Activated CD4-positive, alpha-beta T cell treated with anti-CD3 and anti-CD28 coated beads, Interleukin-10, Interleukin-2, amounts not matched to agents 100 ng/mL and 50 ng/mL, durations not matched to agents 16 hours and 8 hours (primary cell): ENCODE measurements at regions not wholly inside any gene's neighbourhood (a gene's known extent, or its start where the extent isn't known, plus 50 kb on each side); places are given as distances from the start of the nearest gene placed in this dataset.
A peak's percentile ranks its signal among the peaks of the same experiment; 100 is the strongest.

Experiments
- DNase-seq: peaks from one replicate; pipeline ENCODE4 v3.0.0-alpha.2; 2020

DNA sequence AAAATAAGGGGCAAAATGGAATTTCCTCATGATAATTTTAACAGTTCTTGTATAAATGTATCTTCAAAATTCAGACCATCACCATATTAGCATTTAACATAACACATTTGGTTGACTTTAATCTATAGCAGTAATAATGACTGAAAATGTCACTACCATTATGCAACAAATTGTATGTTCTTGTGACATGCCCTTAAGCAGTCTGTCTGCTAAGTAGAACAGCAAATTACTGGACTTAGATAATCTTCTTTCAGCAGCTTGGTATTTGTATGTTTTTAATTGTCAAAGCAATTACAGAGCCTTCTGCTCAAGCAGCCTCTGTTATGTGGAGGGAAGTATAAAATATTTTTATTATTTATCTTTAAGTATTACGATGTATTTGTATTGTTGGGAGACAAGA lies 214.3 kb upstream of the NXPH2 start:
- DNase-seq, result no peak

DNA sequence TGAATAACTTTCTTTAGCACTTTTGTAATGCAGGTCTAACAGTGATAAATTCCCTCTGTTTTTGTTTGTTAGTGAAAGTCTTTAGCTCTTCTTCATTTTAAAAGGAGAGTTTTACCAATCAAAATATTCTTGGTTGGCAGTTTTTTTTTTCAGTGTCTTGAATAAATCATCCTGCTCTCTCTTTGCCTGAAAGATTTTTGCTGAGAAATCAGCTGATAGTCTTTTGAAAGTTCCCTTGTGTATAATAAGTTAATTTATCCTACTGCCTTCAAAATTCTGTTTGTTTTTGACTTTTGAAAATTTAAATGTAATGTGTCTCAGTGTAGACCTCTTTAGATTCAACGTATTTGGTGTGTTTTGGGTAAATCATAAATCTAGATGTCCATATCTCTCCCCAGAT lies 205.7 kb upstream of the NXPH2 start:
- DNase-seq, result no peak

DNA sequence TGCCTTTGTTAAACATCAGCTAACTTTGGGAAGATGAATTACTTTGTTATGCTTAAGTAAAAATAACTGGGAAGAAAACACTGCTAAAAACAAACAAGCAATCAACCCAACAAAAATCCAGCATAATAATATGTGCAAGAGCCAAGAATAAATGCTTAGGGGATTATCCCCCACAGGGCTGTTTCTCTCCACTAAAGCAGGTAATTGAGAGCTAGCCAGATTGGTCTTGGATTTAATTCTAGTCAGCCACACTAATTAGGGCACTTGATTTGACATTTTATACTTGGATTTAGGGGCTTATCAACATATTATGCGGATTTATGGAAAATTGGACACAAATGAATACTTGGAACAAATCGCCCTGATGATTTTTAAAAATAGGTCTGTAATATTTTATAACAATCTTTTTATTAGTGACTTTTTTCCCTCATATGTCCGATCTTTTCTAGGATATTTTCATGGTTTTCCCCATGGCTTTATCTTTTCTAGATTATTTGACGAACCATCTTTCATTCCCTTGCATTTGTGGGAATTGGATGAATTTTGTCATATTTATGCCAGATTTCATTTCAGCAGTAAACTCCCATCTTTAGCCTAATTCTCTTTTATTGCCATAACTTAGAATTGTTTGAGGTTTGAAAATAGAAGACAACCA lies 199.1 kb upstream of the NXPH2 start:
- DNase-seq, result no peak

DNA sequence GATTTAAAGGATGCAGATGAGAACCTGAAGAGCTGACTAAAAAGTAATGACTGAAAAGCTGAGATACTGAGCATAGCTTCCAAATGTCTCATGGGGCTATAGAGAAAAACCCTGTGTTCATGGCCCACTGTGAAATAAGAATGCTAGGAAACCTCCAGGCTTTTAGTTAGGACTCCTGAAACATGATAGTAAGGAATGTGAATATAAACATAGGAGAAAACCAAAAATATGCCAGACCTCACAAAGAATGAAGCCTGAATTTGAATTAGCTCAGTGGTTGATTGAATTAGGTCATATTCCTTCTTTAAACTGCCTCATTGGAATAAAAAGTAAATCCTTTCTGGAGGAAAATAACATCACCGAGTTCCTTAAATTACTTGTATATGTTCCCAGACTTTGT lies 194.5 kb upstream of the NXPH2 start:
- DNase-seq, result no peak

DNA sequence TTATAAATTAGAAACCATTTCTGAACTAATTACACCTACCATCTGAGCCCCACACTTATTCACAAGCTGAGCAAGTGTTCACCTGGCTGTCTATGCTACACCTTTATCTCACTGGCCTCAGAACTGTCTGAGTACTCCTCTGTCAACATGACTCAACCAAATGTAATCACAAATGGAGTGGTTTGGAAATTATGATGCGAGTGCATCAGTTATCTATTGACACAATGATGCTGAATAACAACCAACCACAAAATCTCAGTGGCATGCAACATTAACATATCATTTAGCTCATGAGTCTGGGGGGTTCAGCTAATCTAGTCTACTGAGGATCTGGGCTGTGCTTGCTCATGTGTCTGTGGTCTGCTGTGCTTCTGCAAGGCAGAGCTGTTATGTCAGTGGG lies 184.2 kb upstream of the NXPH2 start:
- DNase-seq, result no peak

DNA sequence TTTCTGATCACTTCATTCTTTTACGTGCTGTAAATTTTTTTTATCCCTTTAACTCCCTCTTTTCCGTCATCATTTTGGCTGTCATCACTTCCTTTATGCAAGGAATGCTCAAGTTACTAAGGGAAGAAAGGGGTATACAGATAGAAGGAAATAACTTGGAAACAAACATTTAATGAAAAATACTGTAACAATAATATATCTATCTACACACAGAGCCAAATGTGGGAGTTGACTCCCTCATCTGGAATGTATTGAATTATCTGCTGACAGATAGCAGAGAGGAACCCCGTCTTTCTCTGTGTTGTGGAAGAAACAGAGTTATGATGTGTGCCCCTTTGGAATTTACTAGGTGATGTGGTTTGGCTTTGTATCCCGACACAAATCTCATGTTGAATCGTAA lies 182.5 kb upstream of the NXPH2 start:
- no peak for DNase-seq

DNA sequence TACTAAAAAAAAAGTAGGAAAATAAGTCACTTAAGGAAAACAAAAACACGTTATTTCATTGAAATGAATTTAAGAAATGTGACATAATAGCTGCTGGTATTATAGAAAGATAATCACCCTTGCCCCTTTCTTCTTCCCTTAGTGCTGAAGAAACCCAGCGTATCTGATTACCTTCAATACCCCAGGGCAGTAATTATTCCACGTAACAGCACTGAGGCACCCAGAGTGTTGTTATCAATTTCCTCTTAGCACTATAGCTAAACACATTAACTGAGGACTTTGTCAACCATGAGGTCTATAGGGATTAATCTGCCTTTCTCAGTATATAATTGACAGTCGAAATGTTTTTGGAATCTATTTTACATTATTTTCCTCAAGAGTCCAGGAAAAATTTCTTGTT lies 180.0 kb upstream of the NXPH2 start:
- DNase-seq, result no peak

DNA sequence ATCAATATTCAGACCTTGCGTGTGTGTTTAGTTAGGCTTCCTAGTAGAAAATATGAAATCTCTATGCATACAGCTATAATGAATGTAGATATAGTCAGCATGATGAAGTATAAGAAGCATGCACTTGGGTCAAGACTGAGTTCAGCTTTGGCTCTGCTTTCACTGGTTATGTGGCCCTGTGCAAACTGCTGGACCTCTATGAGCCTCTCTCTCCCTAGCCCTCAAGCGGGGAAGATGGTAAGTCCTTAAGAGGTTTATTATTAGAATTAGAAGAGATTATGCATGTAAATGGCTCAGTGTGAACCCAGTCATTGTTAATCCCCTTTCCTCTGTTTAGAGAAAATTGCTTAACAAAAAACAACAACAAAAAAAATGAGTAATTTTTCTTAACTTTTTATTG lies 178.8 kb upstream of the NXPH2 start:
- no peak for DNase-seq

DNA sequence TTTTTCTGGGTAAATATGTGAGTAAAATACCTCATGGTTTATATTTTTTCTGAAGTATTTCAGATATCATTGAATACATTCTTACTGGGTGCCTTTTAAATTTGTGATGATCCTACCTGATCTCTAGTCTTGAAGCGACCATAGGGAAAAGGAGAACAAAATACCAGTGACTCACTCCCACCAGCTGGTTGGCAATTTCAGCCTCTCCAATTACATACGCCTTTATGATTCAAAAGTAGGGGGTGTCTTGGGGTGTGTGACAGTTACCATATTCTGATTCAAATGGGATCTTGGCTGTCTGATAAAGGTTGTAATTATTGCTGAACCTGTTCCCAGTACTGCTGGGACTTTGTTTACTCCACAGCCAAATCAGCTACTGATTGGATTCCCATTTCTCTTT lies 175.9 kb upstream of the NXPH2 start:
- DNase-seq, result no peak

DNA sequence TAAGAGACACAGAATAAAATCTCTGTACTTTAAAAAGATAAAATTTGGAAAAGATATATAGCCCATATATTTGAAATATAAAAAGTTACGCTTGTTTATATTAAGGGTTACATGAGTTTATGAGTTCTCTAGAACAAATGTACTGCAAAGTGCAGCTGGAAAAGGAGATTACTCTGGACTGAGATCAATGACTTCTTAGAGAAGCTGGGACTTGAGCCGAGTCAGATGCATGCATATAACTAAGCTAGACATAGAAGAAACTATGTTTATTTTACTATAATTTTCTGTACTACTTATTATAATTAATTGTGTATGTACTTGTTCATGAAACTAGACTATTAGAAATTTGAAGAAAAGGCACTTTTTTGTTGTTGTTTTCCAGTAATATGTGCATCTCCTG lies 170.3 kb upstream of the NXPH2 start:
- no peak for DNase-seq

DNA sequence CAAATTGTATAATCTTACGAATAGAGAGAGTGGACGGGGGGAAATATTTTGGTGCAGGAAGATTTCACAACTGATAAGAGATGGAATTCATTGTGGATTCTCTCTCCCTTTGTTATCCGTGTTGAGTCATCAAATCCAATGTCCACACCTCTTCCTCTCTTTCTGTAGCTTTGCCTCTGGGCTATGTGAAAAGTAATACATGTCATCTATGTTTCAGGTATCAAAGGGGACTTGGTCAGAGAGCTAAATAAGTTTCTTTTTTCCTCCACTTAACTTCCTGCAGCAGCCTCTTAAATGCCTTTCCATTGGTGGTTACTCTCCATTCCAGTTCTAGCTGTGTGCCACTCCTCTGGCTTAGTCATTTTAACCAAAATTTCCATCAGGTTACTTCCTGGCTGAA lies 169.3 kb upstream of the NXPH2 start:
- no peak for DNase-seq

DNA sequence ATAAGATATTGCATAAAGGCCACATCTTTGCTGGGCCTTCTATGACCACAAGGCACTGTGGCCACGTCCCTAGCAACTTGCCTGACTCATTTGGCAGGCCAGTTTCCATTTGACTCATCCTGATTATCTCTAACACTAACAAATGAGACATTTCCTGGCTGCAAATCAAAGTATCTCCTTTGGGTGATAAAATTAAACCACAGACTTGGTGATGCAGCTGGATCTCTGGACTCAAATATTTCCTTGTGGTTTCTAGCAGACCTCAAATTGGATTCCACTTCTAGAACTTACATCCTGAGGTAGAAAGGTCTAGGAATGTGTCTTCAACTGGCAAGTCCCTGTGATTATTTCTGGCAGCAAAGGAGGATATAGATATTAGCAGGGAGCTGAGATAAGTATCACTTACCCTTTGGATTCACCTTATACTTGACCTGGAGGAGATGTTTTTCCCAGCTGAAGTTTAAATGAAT lies 167.9 kb upstream of the NXPH2 start:
- peak; percentile 49 for DNase-seq

DNA sequence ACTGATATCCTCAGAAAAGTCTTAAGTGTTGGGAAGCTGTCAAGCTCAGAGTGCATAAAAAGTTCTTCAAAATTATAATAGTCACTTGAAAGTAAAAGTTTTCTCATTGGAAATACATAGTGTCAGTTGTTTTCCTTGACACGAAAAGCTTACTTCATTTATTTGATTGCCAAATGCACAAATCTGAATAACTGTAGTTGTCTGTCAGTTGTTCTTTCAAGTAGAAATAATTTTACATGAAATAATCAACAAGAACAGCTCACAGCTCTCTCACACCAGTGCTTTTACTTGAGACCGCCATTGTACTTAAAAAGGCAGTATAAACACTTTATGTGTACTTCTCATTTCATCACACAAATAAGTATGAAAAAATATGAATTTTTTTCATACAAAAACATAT lies 163.3 kb upstream of the NXPH2 start:
- no peak for DNase-seq

DNA sequence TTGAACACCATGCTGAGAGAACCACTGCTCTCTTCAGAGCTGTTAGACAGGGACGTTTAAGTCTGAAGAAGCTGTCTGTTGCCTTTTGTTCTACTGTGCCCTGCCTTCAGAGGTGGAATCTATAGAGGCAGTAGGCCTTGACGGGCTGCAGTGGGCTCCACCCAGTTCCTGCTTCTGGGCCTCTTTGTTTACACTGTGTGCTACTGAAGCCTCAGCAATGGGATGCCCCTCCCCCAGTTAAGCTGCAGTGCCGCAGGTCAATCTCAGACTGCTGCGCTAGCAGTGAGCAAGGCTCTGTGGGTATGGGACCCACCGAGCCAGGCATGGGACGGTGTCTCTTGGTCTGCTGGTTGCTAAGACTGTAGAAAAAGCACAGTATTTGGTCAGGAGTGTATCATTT lies 162.3 kb upstream of the NXPH2 start:
- no peak for DNase-seq

DNA sequence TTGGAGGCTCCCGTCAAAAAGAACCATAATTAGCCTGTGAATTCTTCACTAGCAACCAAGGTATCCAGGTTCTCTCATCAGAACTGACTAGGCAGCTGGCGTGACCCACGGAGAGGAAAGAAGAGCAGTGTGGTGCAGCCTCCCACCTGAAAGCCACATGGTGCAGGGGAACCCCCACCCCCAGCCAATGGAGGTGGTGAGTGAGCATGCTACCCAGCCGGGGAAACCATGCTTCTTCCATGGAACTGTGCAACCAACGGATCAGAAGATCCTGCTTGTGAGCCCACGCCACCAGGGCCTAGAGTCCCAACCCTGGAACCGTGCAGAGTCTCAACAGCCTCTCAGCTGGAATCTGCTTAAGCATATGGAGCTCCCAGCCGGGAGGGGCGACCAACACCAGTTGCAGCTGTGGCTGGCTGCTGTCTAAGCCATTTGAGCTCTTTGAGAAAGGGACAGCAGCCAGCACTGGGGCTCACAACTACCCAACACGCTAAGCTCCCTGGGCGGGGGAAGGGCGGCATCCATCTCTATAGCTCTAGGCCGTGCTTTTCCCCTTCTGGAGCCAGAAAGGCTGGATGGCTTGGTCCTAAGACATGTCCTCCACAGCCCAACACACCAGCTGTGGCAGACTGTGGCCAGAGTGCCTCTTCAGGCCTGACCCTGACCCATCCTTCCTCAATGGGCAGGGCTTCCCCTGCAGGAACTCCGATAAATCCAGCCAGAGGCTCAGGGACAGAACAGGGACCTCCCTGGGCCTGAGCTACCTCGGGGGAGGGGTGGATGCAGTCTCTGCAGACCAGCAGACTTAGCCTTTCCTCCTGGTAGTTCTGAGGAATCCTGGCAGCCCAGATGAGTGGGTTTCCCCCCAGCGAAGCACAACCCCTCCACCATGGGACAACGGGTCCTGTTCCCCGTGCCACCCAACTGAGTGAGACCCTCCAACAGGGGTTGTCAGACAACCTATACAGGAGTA lies 151.4 kb upstream of the NXPH2 start:
- DNase-seq, result no peak

DNA sequence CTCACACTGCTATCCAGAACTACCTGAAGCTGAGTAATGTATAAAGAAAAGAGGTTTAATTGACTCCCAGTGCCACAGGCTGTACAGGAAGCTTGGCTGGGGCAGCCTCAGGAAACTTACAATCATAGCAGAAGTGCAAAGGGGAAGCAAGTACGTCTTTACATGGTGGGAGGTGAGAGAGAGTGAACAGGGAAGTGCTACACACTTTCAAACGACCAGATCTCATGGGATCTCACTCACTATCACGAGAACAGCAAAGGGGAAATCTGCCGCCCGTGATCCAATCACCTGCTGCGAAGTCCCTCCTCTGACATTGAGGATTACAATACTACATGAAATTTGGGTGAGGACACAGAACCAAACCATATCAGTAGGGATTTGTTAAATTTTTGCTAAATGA lies 150.4 kb upstream of the NXPH2 start:
- DNase-seq, result no peak

DNA sequence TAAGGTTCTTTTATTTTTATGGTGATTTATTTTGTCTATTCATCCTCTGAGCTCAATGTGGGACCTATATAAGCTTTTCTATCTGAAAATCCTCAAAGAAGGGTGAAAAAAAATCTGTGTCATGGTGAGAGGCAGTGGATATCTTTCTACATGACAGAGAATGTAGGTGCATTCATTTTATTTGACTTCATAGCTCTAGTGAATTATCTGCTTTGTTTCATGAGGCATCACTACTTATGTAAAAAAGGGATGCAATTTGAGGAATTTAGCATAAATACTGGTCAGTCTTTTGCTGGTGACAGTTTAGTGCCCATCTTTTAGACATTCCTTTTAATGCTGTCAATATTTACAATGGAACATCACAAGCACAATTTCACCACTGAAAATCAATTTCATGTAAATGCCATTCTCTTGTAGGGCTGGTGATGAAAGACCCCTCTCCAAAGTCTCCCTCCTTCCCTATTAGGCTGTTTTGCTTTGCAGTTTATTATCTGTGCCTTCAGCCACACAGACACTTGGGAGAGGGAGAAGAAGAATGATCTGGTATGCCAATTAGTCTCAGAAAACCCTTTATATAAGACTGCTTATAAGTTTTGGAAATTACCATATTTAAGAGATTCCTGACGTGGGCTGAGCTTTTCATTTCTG lies 148.3 kb upstream of the NXPH2 start:
- no peak for DNase-seq

DNA sequence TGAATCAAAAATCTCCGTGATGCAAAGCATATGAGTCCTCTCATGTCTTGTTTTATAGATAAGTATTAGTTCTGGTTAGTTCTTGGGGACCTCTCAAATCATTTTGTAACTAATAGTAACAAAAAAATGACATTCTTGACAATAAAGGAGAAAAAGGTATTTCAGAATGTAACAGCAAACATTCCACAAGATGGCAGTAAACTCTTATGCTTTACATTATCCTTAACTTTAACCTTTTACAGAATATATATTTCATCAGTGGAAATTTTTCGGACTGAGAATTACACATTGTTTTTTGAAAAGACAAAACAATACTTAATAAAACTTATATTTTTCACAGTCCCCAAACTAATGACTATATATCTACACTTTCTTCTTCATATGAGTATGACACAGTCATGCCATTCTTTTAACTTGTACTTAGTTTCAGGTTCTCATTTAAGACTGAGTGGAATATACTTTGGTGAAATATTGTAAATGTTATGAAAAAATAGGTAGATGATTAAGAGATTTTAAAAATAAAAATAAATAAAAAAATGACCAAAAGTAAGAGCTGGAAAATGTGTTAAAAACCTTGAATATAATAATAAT lies 142.9 kb upstream of the NXPH2 start:
- no peak for DNase-seq

DNA sequence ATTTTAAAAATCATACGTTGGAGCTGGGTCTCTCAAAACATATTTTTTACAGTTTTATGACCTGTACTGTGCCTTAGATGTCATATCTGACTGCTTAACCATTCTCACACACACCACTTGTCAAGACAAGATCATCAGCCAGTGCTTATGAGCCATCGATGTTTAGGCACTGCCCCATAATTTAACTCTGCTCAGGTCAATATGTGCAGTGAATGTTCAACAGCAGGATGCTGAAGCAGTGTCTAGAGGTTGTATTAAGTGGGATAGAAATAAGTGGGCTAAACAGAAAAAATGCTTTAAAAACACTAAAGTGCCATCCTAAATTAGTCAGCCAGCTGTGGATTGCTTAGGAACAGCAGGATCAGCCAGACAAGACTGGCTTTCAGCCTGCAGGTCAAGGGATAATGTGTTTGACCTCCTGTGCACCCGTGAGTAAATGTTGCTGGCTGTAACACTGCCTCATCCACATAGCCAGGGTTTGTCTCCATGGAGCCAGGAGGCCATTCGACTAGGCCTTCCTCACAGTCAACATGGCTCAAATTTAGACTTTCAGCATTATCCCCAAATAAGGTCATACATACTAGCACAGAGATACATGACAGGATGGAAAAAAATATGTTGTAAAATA lies 139.0 kb upstream of the NXPH2 start:
- no peak for DNase-seq

DNA sequence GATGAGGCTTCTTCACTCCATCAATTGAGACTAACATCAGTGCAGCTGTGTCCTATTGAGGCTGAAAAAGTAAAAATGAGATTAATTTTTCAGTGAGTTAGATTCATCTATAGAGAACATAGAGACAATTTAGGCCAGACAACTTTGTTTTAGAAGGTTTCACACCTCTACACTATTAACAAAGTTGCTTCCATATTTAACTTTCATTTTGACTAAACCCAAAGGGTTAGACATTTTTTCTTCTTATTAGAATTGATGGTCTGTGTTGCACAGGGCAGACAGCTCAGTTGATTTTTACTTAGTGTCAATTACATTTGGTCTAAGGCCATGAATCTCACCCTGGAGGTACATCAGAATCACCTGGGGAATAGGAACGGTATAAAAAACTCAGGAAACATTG lies 130.2 kb upstream of the NXPH2 start:
- no peak for DNase-seq

DNA sequence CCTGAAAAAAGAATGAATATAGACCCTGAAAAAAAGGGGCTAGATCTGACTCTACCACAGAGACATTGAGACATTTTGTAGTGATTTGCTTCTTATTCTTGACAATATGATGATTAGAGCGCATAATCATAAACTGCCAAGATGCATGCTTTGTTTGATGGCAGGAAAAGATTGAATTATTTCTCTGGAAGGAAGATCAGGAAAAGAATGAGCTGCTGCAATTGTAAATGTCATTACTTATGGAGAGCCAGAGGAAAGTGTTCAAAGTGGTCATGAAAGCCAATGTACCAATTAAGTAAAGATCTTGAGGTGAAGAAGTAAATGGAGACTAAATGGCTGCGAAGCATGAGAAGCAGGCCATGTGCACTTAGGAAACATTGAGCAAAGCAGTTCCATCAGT lies 126.4 kb upstream of the NXPH2 start:
- no peak for DNase-seq

DNA sequence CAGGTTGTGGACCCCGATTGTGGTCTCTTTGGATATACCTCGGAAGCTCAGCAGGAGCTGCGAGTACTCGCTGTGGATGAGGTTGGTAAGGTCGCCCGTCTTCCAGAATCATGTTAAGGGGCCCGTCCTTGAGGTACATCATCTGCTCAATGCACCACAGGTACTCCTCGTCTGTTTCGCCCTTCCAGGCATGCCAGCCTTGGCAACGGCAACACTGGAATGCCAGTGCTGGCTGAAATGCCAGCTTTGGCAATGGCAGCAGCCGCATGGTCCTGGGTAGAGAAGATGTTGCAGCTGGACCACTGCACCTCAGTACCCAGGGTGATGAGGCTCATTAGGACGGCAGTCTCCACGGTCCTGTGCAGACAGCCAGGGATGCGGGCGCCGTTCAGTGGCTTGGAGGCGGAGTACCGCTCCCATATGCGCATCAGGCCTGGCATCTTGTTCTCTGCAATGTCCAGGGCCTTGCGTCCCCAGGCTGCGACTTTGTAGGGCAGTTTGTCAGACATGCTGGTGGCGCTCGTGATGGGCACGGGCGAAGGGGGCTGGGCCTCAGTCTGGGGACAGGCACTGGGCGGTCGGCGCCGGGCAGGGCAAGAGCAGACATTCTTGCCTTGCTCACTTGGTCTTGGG lies 122.2 kb upstream of the NXPH2 start:
- no peak for DNase-seq

DNA sequence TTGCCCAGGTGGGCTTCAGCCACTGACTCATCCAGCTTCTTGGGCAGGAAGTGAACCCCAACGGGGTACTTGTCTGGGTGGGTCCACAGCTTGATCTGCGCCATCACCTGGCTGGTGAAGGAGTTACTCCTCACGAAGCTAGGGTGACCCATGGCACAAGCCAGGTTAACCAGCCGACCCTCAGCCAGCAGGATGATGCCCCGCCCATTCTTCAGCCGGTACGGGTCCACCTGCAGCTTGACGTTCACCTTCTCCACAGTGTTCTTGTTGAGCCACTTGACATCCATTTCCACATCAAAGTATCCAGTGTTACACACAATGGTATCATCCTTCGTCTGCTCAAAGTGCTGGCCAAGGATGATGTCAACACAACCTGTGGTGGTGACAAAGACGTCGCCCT lies 121.3 kb upstream of the NXPH2 start:
- no peak for DNase-seq
